Activated CD4-positive, alpha-beta memory T cell treated with anti-CD3 and anti-CD28 coated beads for 36 hours (primary cell): ENCODE measurements at regions not wholly inside any gene's neighbourhood (a gene's known extent, or its start where the extent isn't known, plus 50 kb on each side); places are given as distances from the start of the nearest gene placed in this dataset.

ENCODE experiments used
- CTCF ChIA-PET: fragments of 350-600 bp; sonication (Branson Sonifier 250); formaldehyde crosslinking; loops from one replicate; lab custom pipeline; 2021; ENCODE audit warnings: antibody characterized with exemption, inconsistent platforms; lab: Charles Lee
- POLR2A ChIA-PET: fragments of 350-600 bp; sonication (Branson Sonifier 250); formaldehyde crosslinking; loops from one replicate; lab custom pipeline; 2021; ENCODE audit warnings: antibody characterized with exemption; lab: Charles Lee
- DNase-seq: peaks from one replicate; pipeline ENCODE4 v3.0.0-alpha.2; 2020
- H3K27ac Mint-ChIP-seq: one replicate; pipeline ENCODE4 v1.8.0; 2021; ENCODE audit warnings: mixed read lengths
- H3K27me3 Mint-ChIP-seq: one replicate; pipeline ENCODE4 v1.8.0; 2021; ENCODE audit warnings: mixed read lengths
- H3K36me3 Mint-ChIP-seq: one replicate; pipeline ENCODE4 v1.8.0; 2021; ENCODE audit warnings: mixed read lengths
- H3K4me1 Mint-ChIP-seq: one replicate; pipeline ENCODE4 v1.8.0; 2021; ENCODE audit warnings: low read depth, mixed read lengths
- H3K4me3 Mint-ChIP-seq: one replicate; pipeline ENCODE4 v1.8.0; 2021; ENCODE audit warnings: mild to moderate bottlenecking, mixed read lengths
- H3K9me3 Mint-ChIP-seq: one replicate; pipeline ENCODE4 v1.8.0; 2021; ENCODE audit warnings: mixed read lengths
- intact Hi-C: fragments of 100-400 bp; cut with micrococcal nuclease; formaldehyde crosslinking; loops from one replicate; pipeline ENCODE4 v1.15.1; 2023

- Mint-ChIP-seq H3K4me1 (no peaks in the 10 kb centered on the region), H3K36me3 (no peaks in the 10 kb centered on the region), H3K27ac (no peak overlapping the region), H3K9me3 (peaks cover 27% of the 10 kb centered on the region), H3K4me3 (no peak overlapping the region), H3K27me3 (no peaks in the 10 kb centered on the region)
- intact Hi-C loops: no loop called here
- no peak for DNase-seq
- ChIA-PET CTCF (no interaction called here), POLR2A (no interaction called here)
These were observed 457.8 kb upstream of the ZNF717 start for GRCh38 chr3:76242886-76243753.

GRCh38 chr3:76245073-76245472 is 459.7 kb upstream of the ZNF717 start:
- POLR2A ChIA-PET: no interaction called here
- H3K4me1 Mint-ChIP-seq: no peaks in the 10 kb centered on the region
- CTCF ChIA-PET: no interaction called here
- no peak overlapping the region for H3K27ac Mint-ChIP-seq
- no peak for DNase-seq
- H3K27me3 Mint-ChIP-seq: no peaks in the 10 kb centered on the region
- peaks cover 25% of the 10 kb centered on the region for H3K9me3 Mint-ChIP-seq
- H3K36me3 Mint-ChIP-seq: no peaks in the 10 kb centered on the region
- intact Hi-C loops: no loop called here
- H3K4me3 Mint-ChIP-seq: no peak overlapping the region

- H3K27ac Mint-ChIP-seq: no peak overlapping the region
- no peaks in the 10 kb centered on the region for H3K36me3 Mint-ChIP-seq
- no peak for DNase-seq
- POLR2A ChIA-PET: no interaction called here
- peaks cover 25% of the 10 kb centered on the region for H3K9me3 Mint-ChIP-seq
- intact Hi-C loops: no loop called here
- H3K27me3 Mint-ChIP-seq: no peaks in the 10 kb centered on the region
- no peak overlapping the region for H3K4me3 Mint-ChIP-seq
- no peaks in the 10 kb centered on the region for H3K4me1 Mint-ChIP-seq
- CTCF ChIA-PET: no interaction called here
These were observed 460.3 kb upstream of the ZNF717 start for GRCh38 chr3:76245622-76246021.

GRCh38 chr3:76264496-76264895 is 479.1 kb upstream of the ZNF717 start:
- POLR2A ChIA-PET: no interaction called here
- CTCF ChIA-PET: no interaction called here
- Mint-ChIP-seq H3K4me1 (no peaks in the 10 kb centered on the region), H3K27me3 (no peaks in the 10 kb centered on the region), H3K27ac (no peak overlapping the region), H3K4me3 (no peak overlapping the region), H3K36me3 (no peaks in the 10 kb centered on the region), H3K9me3 (peaks cover 17% of the 10 kb centered on the region)
- intact Hi-C loops: no loop called here
- no peak for DNase-seq

- DNase-seq: no peak
- H3K36me3 Mint-ChIP-seq: no peaks in the 10 kb centered on the region
- no peaks in the 10 kb centered on the region for H3K27me3 Mint-ChIP-seq
- H3K9me3 Mint-ChIP-seq: peaks cover 15% of the 10 kb centered on the region
- intact Hi-C loops: no loop called here
- H3K27ac Mint-ChIP-seq: no peak overlapping the region
- no peak overlapping the region for H3K4me3 Mint-ChIP-seq
- H3K4me1 Mint-ChIP-seq: no peaks in the 10 kb centered on the region
- POLR2A ChIA-PET: no interaction called here
- CTCF ChIA-PET: no interaction called here
These were observed 479.6 kb upstream of the ZNF717 start for GRCh38 chr3:76264911-76265310.

- DNase-seq: no peak
- Mint-ChIP-seq H3K4me3 (no peak overlapping the region), H3K27ac (no peak overlapping the region), H3K9me3 (peaks cover 14% of the 10 kb centered on the region), H3K27me3 (no peaks in the 10 kb centered on the region), H3K4me1 (no peaks in the 10 kb centered on the region), H3K36me3 (no peaks in the 10 kb centered on the region)
- CTCF ChIA-PET: no interaction called here
- intact Hi-C loops: no loop called here
- POLR2A ChIA-PET: no interaction called here
These were observed 481.2 kb upstream of the ZNF717 start for GRCh38 chr3:76266511-76266910.

- no peak for DNase-seq
- no peaks in the 10 kb centered on the region for H3K36me3 Mint-ChIP-seq
- ChIA-PET CTCF (no interaction called here), POLR2A (no interaction called here)
- peaks cover 11% of the 10 kb centered on the region for H3K9me3 Mint-ChIP-seq
- intact Hi-C loops: no loop called here
- H3K27me3 Mint-ChIP-seq: no peaks in the 10 kb centered on the region
- no peak overlapping the region for H3K27ac Mint-ChIP-seq
- H3K4me1 Mint-ChIP-seq: no peaks in the 10 kb centered on the region
- no peak overlapping the region for H3K4me3 Mint-ChIP-seq
These were observed 482.6 kb upstream of the ZNF717 start for GRCh38 chr3:76267851-76268380.

- DNase-seq: no peak
- intact Hi-C loops: no loop called here
- Mint-ChIP-seq H3K4me1 (no peaks in the 10 kb centered on the region), H3K4me3 (no peak overlapping the region), H3K27ac (no peak overlapping the region), H3K27me3 (no peaks in the 10 kb centered on the region), H3K36me3 (no peaks in the 10 kb centered on the region), H3K9me3 (peaks cover 35% of the 10 kb centered on the region)
- ChIA-PET POLR2A (no interaction called here), CTCF (no interaction called here)
These were observed 508.5 kb upstream of the ZNF717 start for GRCh38 chr3:76293856-76294255.

GRCh38 chr3:76300746-76301145 is 515.4 kb upstream of the ZNF717 start:
- H3K36me3 Mint-ChIP-seq: no peaks in the 10 kb centered on the region
- ChIA-PET CTCF (no interaction called here), POLR2A (no interaction called here)
- H3K4me3 Mint-ChIP-seq: no peak overlapping the region
- H3K27me3 Mint-ChIP-seq: no peaks in the 10 kb centered on the region
- H3K4me1 Mint-ChIP-seq: no peaks in the 10 kb centered on the region
- DNase-seq: no peak
- intact Hi-C loops: no loop called here
- peaks cover 15% of the 10 kb centered on the region for H3K9me3 Mint-ChIP-seq
- no peak overlapping the region for H3K27ac Mint-ChIP-seq

- CTCF ChIA-PET: no interaction called here
- H3K27me3 Mint-ChIP-seq: no peaks in the 10 kb centered on the region
- H3K4me1 Mint-ChIP-seq: no peaks in the 10 kb centered on the region
- DNase-seq: no peak
- no peaks in the 10 kb centered on the region for H3K36me3 Mint-ChIP-seq
- H3K9me3 Mint-ChIP-seq: peaks cover 14% of the 10 kb centered on the region
- H3K4me3 Mint-ChIP-seq: no peak overlapping the region
- POLR2A ChIA-PET: no interaction called here
- intact Hi-C loops: no loop called here
- H3K27ac Mint-ChIP-seq: no peak overlapping the region
These were observed 522.2 kb upstream of the ZNF717 start for GRCh38 chr3:76307556-76307955.

GRCh38 chr3:76308541-76308940 is 523.2 kb upstream of the ZNF717 start:
- no peaks in the 10 kb centered on the region for H3K4me1 Mint-ChIP-seq
- H3K9me3 Mint-ChIP-seq: peaks cover 17% of the 10 kb centered on the region
- H3K4me3 Mint-ChIP-seq: no peak overlapping the region
- CTCF ChIA-PET: no interaction called here
- H3K27me3 Mint-ChIP-seq: no peaks in the 10 kb centered on the region
- H3K36me3 Mint-ChIP-seq: no peaks in the 10 kb centered on the region
- H3K27ac Mint-ChIP-seq: no peak overlapping the region
- DNase-seq: no peak
- POLR2A ChIA-PET: no interaction called here
- intact Hi-C loops: no loop called here

GRCh38 chr3:76310089-76310488 is 524.7 kb upstream of the ZNF717 start:
- intact Hi-C loops: no loop called here
- ChIA-PET POLR2A (no interaction called here), CTCF (no interaction called here)
- Mint-ChIP-seq H3K4me3 (no peak overlapping the region), H3K27ac (no peak overlapping the region), H3K9me3 (peaks cover 19% of the 10 kb centered on the region), H3K27me3 (no peaks in the 10 kb centered on the region), H3K4me1 (no peaks in the 10 kb centered on the region), H3K36me3 (no peaks in the 10 kb centered on the region)
- DNase-seq: no peak

- no peaks in the 10 kb centered on the region for H3K4me1 Mint-ChIP-seq
- ChIA-PET CTCF (interaction anchor here (0.7 kb wide), 1 partner anchor 446 kb away, joined by 3 read pairs; no protein-coding TSS in a partner anchor), POLR2A (no interaction called here)
- H3K27ac Mint-ChIP-seq: no peak overlapping the region
- peaks cover 19% of the 10 kb centered on the region for H3K9me3 Mint-ChIP-seq
- H3K36me3 Mint-ChIP-seq: no peaks in the 10 kb centered on the region
- no peak for DNase-seq
- H3K4me3 Mint-ChIP-seq: no peak overlapping the region
- intact Hi-C loops: no loop called here
- H3K27me3 Mint-ChIP-seq: no peaks in the 10 kb centered on the region
These were observed 525.3 kb upstream of the ZNF717 start for GRCh38 chr3:76310667-76311066.
